Common myeloid progenitor, CD34-positive (primary cell): ENCODE measurements at regions not wholly inside any gene's neighbourhood (a gene's known extent, or its start where the extent isn't known, plus 50 kb on each side); places are given as distances from the start of the nearest gene placed in this dataset.

Experiments
- CTCF ChIA-PET: fragments of 350-600 bp; sonication (Branson Sonifier 250); formaldehyde crosslinking; loops from one replicate; lab custom pipeline; 2021; ENCODE audit warnings: antibody characterized with exemption; lab: Charles Lee
- POLR2A ChIA-PET: fragments of 350-600 bp; sonication (Branson Sonifier 250); formaldehyde crosslinking; loops from one replicate; lab custom pipeline; 2021; ENCODE audit warnings: antibody characterized with exemption; lab: Charles Lee
- DNase-seq, 3 donors: peaks; one replicate each; pipeline versions ENCODE4 v3.0.0 to v3.0.0-alpha.2; 2013
- H3K27ac ChIP-seq, 2 experiments: 1 replicate in 1 of 2; 2 replicates in 1 of 2; pipeline ENCODE4 v1.7.0; 2013; ENCODE audit warnings: inconsistent platforms in 2 of 2, low read length in 2 of 2, mild to moderate bottlenecking in 2 of 2, low read depth in 1 of 2, moderate library complexity in 1 of 2; ENCODE audit not compliant: severe bottlenecking in 2 of 2, insufficient read depth in 1 of 2, poor library complexity in 1 of 2
- H3K27me3 ChIP-seq, 5 experiments: replicated peaks in 2 of 5; 1 replicate in 3 of 5; 2 replicates in 2 of 5; pipeline versions ENCODE4 v1.6.1 to v1.7.0; 2013; ENCODE audit warnings: low read length in 4 of 5, mild to moderate bottlenecking in 2 of 5, moderate library complexity in 2 of 5, inconsistent platforms in 1 of 5; ENCODE audit not compliant: insufficient read depth in 5 of 5, control insufficient read depth in 4 of 5
- H3K36me3 ChIP-seq, 4 experiments: 1 replicate in 2 of 4; 2 replicates in 2 of 4; pipeline versions ENCODE4 v1.6.1 to v1.7.0; 2013; ENCODE audit warnings: low read length in 3 of 4, control low read depth in 1 of 4, mild to moderate bottlenecking in 1 of 4; ENCODE audit not compliant: control insufficient read depth in 4 of 4, insufficient read depth in 4 of 4
- H3K4me1 ChIP-seq, 4 experiments: 1 replicate in 3 of 4; 2 replicates in 1 of 4; pipeline versions ENCODE4 v1.6.1 to v1.7.1; 2013; ENCODE audit warnings: low read length in 3 of 4, mild to moderate bottlenecking in 3 of 4, control low read depth in 1 of 4, inconsistent platforms in 1 of 4, moderate library complexity in 1 of 4; ENCODE audit not compliant: control insufficient read depth in 4 of 4, insufficient read depth in 4 of 4; ENCODE audit errors: control extremely low read depth in 1 of 4
- H3K4me3 ChIP-seq, 7 experiments: 1 replicate in 4 of 7; 2 replicates in 3 of 7; pipeline versions ENCODE4 v1.5.1 to v1.7.0; 2013; ENCODE audit warnings: mild to moderate bottlenecking in 7 of 7, low read length in 6 of 7, moderate library complexity in 6 of 7, inconsistent platforms in 2 of 7, low read depth in 2 of 7, control low read depth in 1 of 7; ENCODE audit not compliant: insufficient read depth in 4 of 7, control insufficient read depth in 1 of 7; ENCODE audit errors: extremely low read depth in 1 of 7
- H3K9me3 ChIP-seq, 5 experiments: 1 replicate in 4 of 5; 2 replicates in 1 of 5; pipeline versions ENCODE4 v1.6.1 to v1.7.1; 2013; ENCODE audit warnings: low read length in 4 of 5, mild to moderate bottlenecking in 2 of 5, inconsistent platforms in 1 of 5, low read depth in 1 of 5, moderate library complexity in 1 of 5; ENCODE audit not compliant: control insufficient read depth in 4 of 5, insufficient read depth in 2 of 5; ENCODE audit errors: control extremely low read depth in 1 of 5
- WGBS: methylation state at CpG from one replicate; pipeline ENCODE4 v1.1.5; 2013; ENCODE audit not compliant: insufficient coverage; 5-methylcytosine and 5-hydroxymethylcytosine counted together

DNA sequence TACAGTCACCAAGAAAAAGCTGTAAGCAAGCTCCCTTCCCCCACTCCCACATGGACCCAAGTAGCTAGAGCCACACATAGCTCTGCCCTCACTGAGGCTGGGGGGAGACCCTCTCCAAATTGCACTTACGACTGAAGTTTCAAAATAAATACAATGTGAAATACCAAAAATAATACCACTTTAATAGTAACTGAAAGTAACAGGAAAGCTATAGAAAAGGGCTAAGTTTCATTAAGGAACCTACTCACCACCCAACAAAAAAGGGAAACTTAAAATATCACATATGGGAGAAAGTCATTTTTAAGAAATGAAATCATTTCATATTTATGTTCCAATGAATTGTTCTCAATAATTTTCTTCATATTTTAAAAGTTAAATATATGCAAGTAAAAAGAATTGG is 130.4 kb upstream of the UBE2E2 start:
- no peak for DNase-seq
- Histone ChIP-seq H3K9me3 (peaks cover 0 to 1% (median 0%) of the 10 kb centered on the region in 5 experiments), H3K36me3 (no peaks in the 10 kb centered on the region), H3K4me3 (peak overlapping the region in 2 of 7 experiments; percentile 14 to 44), H3K27ac (no peak overlapping the region), H3K4me1 (peaks cover 6 to 46% (median 23%) of the 10 kb centered on the region in 4 experiments), H3K27me3 (no peaks in the 10 kb centered on the region)
- ChIA-PET CTCF (no interaction called here), POLR2A (no interaction called here)
- WGBS, result no CpG with 5 or more reads among the region's 1 CpG

DNA sequence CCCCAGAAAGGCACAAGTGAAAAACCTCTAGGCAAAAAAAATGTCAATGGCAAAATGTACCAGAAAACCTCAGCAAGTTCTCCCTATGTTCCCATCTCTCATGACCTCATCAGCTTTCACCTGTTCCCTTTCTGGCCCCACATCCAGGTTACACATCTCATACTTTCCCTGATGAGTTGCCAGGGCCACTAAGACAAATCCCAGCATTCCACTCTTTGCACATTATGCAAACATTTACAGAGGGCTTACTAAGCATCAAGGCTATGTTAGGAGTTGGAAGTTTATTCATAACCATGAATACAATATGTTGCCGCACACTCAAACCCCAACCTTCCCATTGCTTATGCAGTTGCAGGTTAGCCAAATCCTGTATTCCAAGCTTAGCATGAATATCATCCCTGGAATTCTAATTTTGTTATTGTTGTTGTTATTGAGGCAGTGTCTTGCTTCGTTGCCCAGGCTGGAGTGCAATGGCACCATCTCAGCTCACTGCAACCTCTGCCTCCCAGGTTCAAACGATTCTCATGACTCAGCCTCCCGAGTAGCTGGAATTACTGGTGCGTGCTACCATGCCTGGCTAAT is 129.3 kb upstream of the UBE2E2 start:
- H3K27ac ChIP-seq, result no peak overlapping the region
- H3K4me1 ChIP-seq, result peaks cover 6 to 36% (median 21%) of the 10 kb centered on the region in 4 experiments
- DNase-seq, result no peak
- no peaks in the 10 kb centered on the region for H3K36me3 ChIP-seq
- ChIA-PET POLR2A (no interaction called here), CTCF (no interaction called here)
- 100% methylated on average over 2 of the region's 5 CpGs for WGBS
- H3K27me3 ChIP-seq, result no peaks in the 10 kb centered on the region
- H3K9me3 ChIP-seq, result no peaks in the 10 kb centered on the region
- no peak overlapping the region for H3K4me3 ChIP-seq

DNA sequence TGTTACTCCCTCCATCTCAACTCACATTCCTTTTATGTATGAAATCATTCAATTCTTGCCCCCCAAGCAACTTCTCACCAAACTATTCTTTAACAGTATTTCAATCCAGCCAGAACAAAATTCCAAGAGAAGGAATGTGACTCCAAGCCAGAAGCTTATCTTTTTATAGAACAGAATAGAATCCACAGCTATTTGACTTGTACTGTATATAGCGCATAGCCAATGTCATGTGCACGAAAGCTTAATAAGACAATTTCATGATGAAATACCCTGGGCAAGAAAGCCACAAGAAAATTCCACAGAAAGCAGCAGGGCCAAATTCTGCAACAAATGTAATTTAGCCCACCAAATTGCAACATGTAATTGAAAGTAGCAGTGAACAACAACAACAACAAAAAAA is 127.6 kb upstream of the UBE2E2 start:
- no CpG with 5 or more reads among the region's 2 CpGs for WGBS
- Histone ChIP-seq H3K27me3 (no peaks in the 10 kb centered on the region), H3K4me3 (no peak overlapping the region), H3K36me3 (no peaks in the 10 kb centered on the region), H3K4me1 (peaks cover 6 to 30% (median 24%) of the 10 kb centered on the region in 4 experiments), H3K27ac (no peak overlapping the region), H3K9me3 (no peaks in the 10 kb centered on the region)
- CTCF ChIA-PET, result no interaction called here
- DNase-seq, result no peak
- POLR2A ChIA-PET, result interaction anchor here (0.7 kb wide), 1 partner anchor 97 kb away, joined by 5 read pairs; no protein-coding TSS in a partner anchor

DNA sequence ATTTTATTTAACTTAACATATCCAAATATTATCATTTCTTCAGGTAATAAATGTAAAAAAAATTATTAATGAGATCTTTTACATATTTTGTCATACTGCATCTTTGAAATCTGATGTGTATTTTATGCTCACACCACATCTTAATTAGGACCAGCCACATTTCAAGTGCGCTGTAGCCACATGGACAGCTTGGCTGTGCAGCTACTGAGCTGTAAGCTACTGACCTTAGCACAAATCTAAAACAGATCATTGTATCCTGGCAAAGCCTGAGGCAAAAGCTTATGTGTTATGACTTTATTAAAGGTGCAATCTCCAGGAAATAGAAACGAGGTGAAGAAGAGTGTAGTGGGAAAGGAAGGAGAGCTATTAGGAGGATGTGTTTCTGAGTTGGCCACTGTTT is 126.7 kb upstream of the UBE2E2 start:
- Histone ChIP-seq H3K9me3 (no peaks in the 10 kb centered on the region), H3K27ac (no peak overlapping the region), H3K4me3 (no peak overlapping the region), H3K4me1 (peaks cover 4 to 21% (median 15%) of the 10 kb centered on the region in 4 experiments), H3K36me3 (no peaks in the 10 kb centered on the region), H3K27me3 (no peaks in the 10 kb centered on the region)
- no peak for DNase-seq
- ChIA-PET POLR2A (no interaction called here), CTCF (no interaction called here)
- 88% methylated on average over 2 of the region's 2 CpGs for WGBS

DNA sequence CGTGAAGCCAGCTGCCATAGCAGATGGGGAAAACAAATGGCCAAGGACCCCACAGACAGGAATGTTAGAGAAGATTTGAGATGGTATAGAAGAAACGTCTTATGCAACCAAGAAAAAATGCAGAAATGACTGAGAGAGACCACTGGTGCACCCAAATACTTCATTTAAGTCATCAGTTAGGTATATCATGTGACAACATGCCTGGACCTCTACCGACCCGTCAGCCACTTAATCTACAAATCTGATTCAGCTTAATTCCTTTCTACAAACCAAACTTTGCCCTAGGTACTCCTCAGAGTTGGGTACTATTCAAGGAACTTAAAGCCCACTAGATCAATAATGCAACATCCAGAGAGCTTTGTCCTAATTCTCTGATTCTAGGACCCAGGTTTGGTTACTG is 126.0 kb upstream of the UBE2E2 start:
- Histone ChIP-seq H3K27me3 (no peaks in the 10 kb centered on the region), H3K4me3 (no peak overlapping the region), H3K36me3 (no peaks in the 10 kb centered on the region), H3K9me3 (no peaks in the 10 kb centered on the region), H3K4me1 (peaks cover 2 to 14% (median 9%) of the 10 kb centered on the region in 4 experiments), H3K27ac (no peak overlapping the region)
- ChIA-PET POLR2A (no interaction called here), CTCF (interaction anchor here (1.0 kb wide), 1 partner anchor 9 kb away, joined by 3 read pairs; no protein-coding TSS in a partner anchor)
- no peak for DNase-seq
- WGBS, result 100% methylated on average over 4 of the region's 4 CpGs

DNA sequence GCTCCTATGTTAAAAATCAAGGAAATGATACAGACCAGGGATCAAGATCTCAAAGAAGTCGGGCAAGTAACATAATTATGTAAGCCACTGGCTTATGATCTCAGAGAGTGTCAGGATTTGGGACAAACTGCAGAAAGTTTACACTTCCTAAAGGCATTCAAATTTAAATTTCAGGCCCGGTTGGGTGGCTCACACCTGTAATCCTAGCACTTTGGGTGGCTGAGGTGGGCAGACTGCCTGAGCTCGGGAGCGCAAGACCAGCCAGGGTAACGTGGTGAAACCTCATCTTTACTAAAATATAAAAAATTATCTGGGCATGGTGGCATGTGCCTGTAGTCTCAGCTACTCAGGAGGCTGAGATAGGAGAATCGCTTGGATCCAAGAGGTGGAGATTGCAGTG is 124.4 kb upstream of the UBE2E2 start:
- Histone ChIP-seq H3K27ac (no peak overlapping the region), H3K27me3 (no peaks in the 10 kb centered on the region), H3K9me3 (no peaks in the 10 kb centered on the region), H3K36me3 (no peaks in the 10 kb centered on the region), H3K4me3 (no peak overlapping the region), H3K4me1 (peaks cover 0 to 7% (median 0%) of the 10 kb centered on the region in 4 experiments)
- 94% methylated on average over 3 of the region's 6 CpGs for WGBS
- CTCF ChIA-PET, result no interaction called here
- DNase-seq, result no peak
- POLR2A ChIA-PET, result no interaction called here

DNA sequence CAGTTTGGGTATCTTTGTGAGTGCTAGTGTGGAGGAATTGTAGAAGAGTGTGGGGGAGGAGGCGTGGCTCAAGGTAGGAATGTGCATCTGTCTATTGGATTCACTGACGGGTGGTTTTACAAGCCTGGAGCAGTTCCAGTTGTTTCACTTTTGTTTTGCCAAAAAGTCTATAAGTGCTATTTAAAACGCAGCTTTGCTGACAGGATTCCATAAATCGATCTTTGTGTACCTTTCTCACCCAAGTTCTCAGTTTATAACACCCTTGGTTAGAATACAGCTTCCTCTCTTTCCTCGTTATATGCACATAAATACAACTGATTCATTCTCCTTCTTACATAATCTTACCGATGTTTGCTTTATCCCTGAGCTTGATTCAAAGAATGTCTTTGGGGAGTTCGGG is 123.2 kb upstream of the UBE2E2 start:
- Histone ChIP-seq H3K4me3 (peak overlapping the region in 5 of 7 experiments; percentile 42 to 74 (median 48)), H3K27me3 (no peaks in the 10 kb centered on the region), H3K4me1 (peaks cover 0 to 7% (median 0%) of the 10 kb centered on the region in 4 experiments), H3K27ac (no peak overlapping the region), H3K36me3 (no peaks in the 10 kb centered on the region), H3K9me3 (no peaks in the 10 kb centered on the region)
- CTCF ChIA-PET, result no interaction called here
- WGBS, result 12% methylated on average over 5 of the region's 7 CpGs
- peak; percentile 9 to 65 (median 60) for DNase-seq
- POLR2A ChIA-PET, result interaction anchor here (1.5 kb wide), 1 partner anchor 9 kb away, joined by 5 read pairs; no protein-coding TSS in a partner anchor
